SK-N-SH (cell line): ENCODE measurements at regions not wholly inside any gene's neighbourhood (a gene's known extent, or its start where the extent isn't known, plus 50 kb on each side); places are given as distances from the start of the nearest gene placed in this dataset.

Source experiments
- CTCF ChIA-PET: fragments of 300-600, 350-600 bp; formaldehyde crosslinking; extraction: SDS; loops from one replicate; lab custom pipeline; 2021; lab: Yijun Ruan, JAX
- POLR2A ChIA-PET: fragments of 350-600 bp; sonication (Branson Sonifier 250); formaldehyde crosslinking; extraction: SDS; loops from one replicate; lab custom pipeline; 2020; ENCODE audit warnings: antibody characterized with exemption, inconsistent platforms; lab: Yijun Ruan, JAX
- DNase-seq: peaks from one replicate; pipeline ENCODE4 v3.0.0; 2012
- H2AFZ ChIP-seq: fragments of 200-600 bp; sonication (generic); 2 replicates; pipeline ENCODE4 v1.8.1; 2016; ENCODE audit warnings: antibody characterized with exemption, mild to moderate bottlenecking, low read depth
- H3F3A ChIP-seq: fragments of 200-600 bp; sonication (generic); replicated peaks from 2 replicates; pipeline ENCODE3; 2016; ENCODE audit warnings: antibody characterized with exemption, mild to moderate bottlenecking; ENCODE audit not compliant: insufficient read depth
- H3K27ac ChIP-seq, 2 experiments: fragments of 200-500 bp in 1 of 2; fragments of 200-600 bp in 1 of 2; sonication (Bioruptor generic) in 1 of 2; sonication (generic), shearing (Covaris generic) in 1 of 2; 2 replicates each; pipeline versions ENCODE4 v1.5.1 to v1.6.1; 2014 to 2016; ENCODE audit warnings: low read depth in 2 of 2, inconsistent platforms in 1 of 2, low read length in 1 of 2, mild to moderate bottlenecking in 1 of 2, mixed read lengths in 1 of 2
- H3K27me3 ChIP-seq: fragments of 200-600 bp; sonication (generic), shearing (Covaris generic); 2 replicates; pipeline ENCODE4 v1.6.1; 2016; ENCODE audit warnings: mixed run types; ENCODE audit not compliant: insufficient read depth
- H3K36me3 ChIP-seq, 2 experiments: fragments of 200-500 bp in 1 of 2; fragments of 200-600 bp in 1 of 2; sonication (Bioruptor generic) in 1 of 2; sonication (generic) in 1 of 2; replicated peaks in 1 of 2; 2 replicates each; pipeline versions ENCODE3 to v1.5.1; 2014 to 2016; ENCODE audit warnings: low read length in 1 of 2, mild to moderate bottlenecking in 1 of 2; ENCODE audit not compliant: insufficient read depth in 2 of 2, control insufficient read depth in 1 of 2
- H3K4me1 ChIP-seq, 2 experiments: fragments of 200-500 bp in 1 of 2; fragments of 200-600 bp in 1 of 2; sonication (Bioruptor generic) in 1 of 2; sonication (generic), shearing (Covaris generic) in 1 of 2; 2 replicates each; pipeline versions ENCODE4 v1.5.1 to v1.6.1; 2014 to 2016; ENCODE audit warnings: low read depth in 1 of 2, low read length in 1 of 2, mixed run types in 1 of 2; ENCODE audit not compliant: insufficient read depth in 2 of 2, control insufficient read depth in 1 of 2
- H3K4me2 ChIP-seq: fragments of 200-600 bp; sonication (generic), shearing (Covaris generic); 2 replicates; pipeline ENCODE4 v1.6.1; 2017; ENCODE audit warnings: mixed run types
- H3K4me3 ChIP-seq, 2 experiments: fragments of 200-500 bp in 1 of 2; fragments of 200-600 bp in 1 of 2; sonication (Bioruptor generic) in 1 of 2; sonication (generic), shearing (Covaris generic) in 1 of 2; 2 replicates each; pipeline versions ENCODE4 v1.5.1 to v1.8.1; 2014 to 2016; ENCODE audit warnings: low read depth in 2 of 2, inconsistent platforms in 1 of 2, low read length in 1 of 2, mild to moderate bottlenecking in 1 of 2, mixed read lengths in 1 of 2, moderate library complexity in 1 of 2
- H3K79me2 ChIP-seq: fragments of 200-600 bp; sonication (generic); 2 replicates; pipeline ENCODE4 v1.8.1; 2017; ENCODE audit warnings: mild to moderate bottlenecking; ENCODE audit not compliant: insufficient read depth
- H3K9ac ChIP-seq: fragments of 200-600 bp; sonication (generic); 2 replicates; pipeline ENCODE4 v1.6.1; 2017; ENCODE audit warnings: mixed run types
- H3K9me2 ChIP-seq: fragments of 200-600 bp; sonication (generic); 2 replicates; pipeline ENCODE4 v1.6.1; 2017; ENCODE audit warnings: mixed run types
- H3K9me3 ChIP-seq: fragments of 200-600 bp; sonication (generic); 2 replicates; pipeline ENCODE4 v1.6.1; 2017; ENCODE audit warnings: mixed run types, mild to moderate bottlenecking, moderate library complexity
- H4K20me1 ChIP-seq: fragments of 200-600 bp; sonication (generic); 2 replicates; pipeline ENCODE4 v1.6.1; 2017; ENCODE audit warnings: mild to moderate bottlenecking, mixed run types; ENCODE audit not compliant: insufficient read depth
- CHD2 ChIP-seq: fragments of 150-350 bp; IDR thresholded peaks from 2 replicates; pipeline ENCODE4 v1.6.1; 2018; ENCODE audit warnings: low read length; ENCODE audit not compliant: partially characterized antibody
- CTCF ChIP-seq: fragments of 200-600 bp; sonication (generic); IDR thresholded peaks from 2 replicates; pipeline ENCODE4 v1.6.1; 2017; ENCODE audit warnings: antibody characterized with exemption, mild to moderate bottlenecking, moderate library complexity
- FOSL2 ChIP-seq: IDR thresholded peaks from 2 replicates; pipeline ENCODE4 v1.4.0; 2012; ENCODE audit warnings: low read depth, mild to moderate bottlenecking, moderate library complexity, borderline replicate concordance
- FOXM1 ChIP-seq: IDR thresholded peaks from 2 replicates; pipeline ENCODE4 v1.4.0; 2012; ENCODE audit warnings: low read depth, mild to moderate bottlenecking
- JUND ChIP-seq: IDR thresholded peaks from 2 replicates; pipeline ENCODE4 v1.4.0; 2012
- MEF2A ChIP-seq: IDR thresholded peaks from 2 replicates; pipeline ENCODE4 v1.4.0; 2012; ENCODE audit warnings: low read depth, borderline replicate concordance
- MXI1 ChIP-seq: IDR thresholded peaks from 2 replicates; pipeline ENCODE4 v1.6.1; 2012; ENCODE audit warnings: mild to moderate bottlenecking, low read depth, low read length, improper control_type of control experiment
- POLR2AphosphoS5 ChIP-seq: IDR thresholded peaks from 2 replicates; pipeline ENCODE4 v1.6.1; 2012; ENCODE audit warnings: low read depth, low read length
- RCOR1 ChIP-seq: fragments of 150-350 bp; IDR thresholded peaks from 2 replicates; pipeline ENCODE4 v1.6.1; 2017; ENCODE audit warnings: antibody characterized with exemption, low read length
- TAF1 ChIP-seq: IDR thresholded peaks from 2 replicates; pipeline ENCODE4 v1.6.1; 2012; ENCODE audit warnings: low read depth, mild to moderate bottlenecking, low read length, moderate library complexity, borderline replicate concordance
- USF1 ChIP-seq: IDR thresholded peaks from 2 replicates; pipeline ENCODE4 v1.4.0; 2012; ENCODE audit warnings: low read depth, borderline replicate concordance
- ZBTB33 ChIP-seq: IDR thresholded peaks from 2 replicates; pipeline ENCODE4 v1.4.0; 2012; ENCODE audit warnings: low read depth, borderline replicate concordance
- WGBS: methylation state at CpG from one replicate; pipeline ENCODE4 v1.1.6; 2017; ENCODE audit warnings: low lambda C conversion rate; 5-methylcytosine and 5-hydroxymethylcytosine counted together
- TF ChIP-seq, protein P1 (sequence below): fragments of 150-350 bp; IDR thresholded peaks from 2 replicates; pipeline ENCODE4 v1.6.1; 2017; ENCODE audit warnings: antibody characterized with exemption, low read length, low read depth, borderline replicate concordance

GRCh38 chr12:113524495-113524894, 52.8 kb upstream of the LHX5 start:
- Histone ChIP-seq H3F3A (no peaks in the 10 kb centered on the region), H3K9ac (no peak overlapping the region), H2AFZ (no peak overlapping the region), H3K4me3 (no peak overlapping the region), H3K79me2 (no peaks in the 10 kb centered on the region), H3K27ac (no peak overlapping the region), H4K20me1 (no peaks in the 10 kb centered on the region), H3K9me2 (no peaks in the 10 kb centered on the region), H3K4me1 (peaks cover 0 to 7% of the 10 kb centered on the region in 2 experiments; a peak in 1 of 4 replicates), H3K27me3 (peaks cover 27% of the 10 kb centered on the region), H3K4me2 (no peak overlapping the region), H3K36me3 (no peaks in the 10 kb centered on the region), H3K9me3 (no peaks in the 10 kb centered on the region)
- TF ChIP-seq JUND, result no peak
- TF ChIP-seq FOSL2, result no peak
- TF ChIP-seq RCOR1, result no peak
- TF ChIP-seq ZBTB33, result no peak
- no peak for TF ChIP-seq MEF2A
- TF ChIP-seq MXI1, result no peak
- TF ChIP-seq FOXM1, result no peak
- no peak for TF ChIP-seq USF1
- TF ChIP-seq CHD2, result no peak
- TF ChIP-seq TAF1, result no peak
- no peak for TF ChIP-seq CTCF
- TF ChIP-seq, protein P1, sequence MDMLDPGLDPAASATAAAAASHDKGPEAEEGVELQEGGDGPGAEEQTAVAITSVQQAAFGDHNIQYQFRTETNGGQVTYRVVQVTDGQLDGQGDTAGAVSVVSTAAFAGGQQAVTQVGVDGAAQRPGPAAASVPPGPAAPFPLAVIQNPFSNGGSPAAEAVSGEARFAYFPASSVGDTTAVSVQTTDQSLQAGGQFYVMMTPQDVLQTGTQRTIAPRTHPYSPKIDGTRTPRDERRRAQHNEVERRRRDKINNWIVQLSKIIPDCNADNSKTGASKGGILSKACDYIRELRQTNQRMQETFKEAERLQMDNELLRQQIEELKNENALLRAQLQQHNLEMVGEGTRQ, result no peak
- no peak for TF ChIP-seq POLR2AphosphoS5
- no peak for DNase-seq
- ChIA-PET CTCF (interaction anchor here (0.8 kb wide), 1 partner anchor 388 kb away, joined by 3 read pairs; no protein-coding TSS in a partner anchor), POLR2A (interaction anchor here (0.7 kb wide), 1 partner anchor 142 kb away, joined by 3 read pairs; no protein-coding TSS in a partner anchor)
- 7% methylated on average over 5 of the region's 5 CpGs for WGBS
